ENCODE measurements at regions not wholly inside any gene's neighbourhood (a gene's known extent, or its start where the extent isn't known, plus 50 kb on each side); places are given as distances from the start of the nearest gene placed in this dataset.
A peak's percentile ranks its signal among the peaks of the same experiment; 100 is the strongest.

DNA sequence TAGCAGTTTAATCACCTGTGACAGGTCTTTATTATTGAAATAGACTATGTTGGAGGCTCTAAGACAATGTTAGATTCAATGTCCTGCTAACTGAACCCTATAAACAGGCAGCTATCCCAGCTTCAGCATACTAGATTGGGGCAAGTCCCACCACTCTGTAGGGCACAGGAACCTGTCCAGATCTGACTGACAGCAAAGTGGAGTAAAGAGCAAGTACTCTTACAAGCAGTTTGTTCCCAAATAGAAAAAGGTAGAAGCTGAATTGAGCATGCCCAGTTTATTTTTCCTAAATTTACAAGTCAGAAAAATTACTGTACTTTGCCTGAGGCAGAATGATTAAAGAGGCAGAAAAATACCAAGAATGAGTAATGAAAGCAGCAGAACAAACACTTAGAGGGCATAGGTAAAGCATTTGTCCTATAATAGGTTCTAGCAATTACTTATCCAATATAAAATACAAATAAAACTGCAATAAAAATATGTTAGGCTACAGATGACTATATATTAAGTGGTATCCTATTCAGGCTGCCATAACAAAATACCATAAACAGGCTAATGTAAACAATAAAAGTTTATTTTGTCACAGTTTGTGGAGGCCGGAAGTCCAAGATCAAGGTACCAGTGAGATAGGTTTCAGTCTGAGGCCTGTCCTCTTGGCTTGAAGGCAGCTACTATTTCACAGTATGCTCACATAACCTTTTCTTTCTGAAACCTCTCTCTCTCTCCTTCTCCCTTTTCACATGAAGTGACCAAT lies 868.2 kb downstream of the C12orf50 start:
- DNase-seq (ENCODE audit: low spot score): no peak

DNA sequence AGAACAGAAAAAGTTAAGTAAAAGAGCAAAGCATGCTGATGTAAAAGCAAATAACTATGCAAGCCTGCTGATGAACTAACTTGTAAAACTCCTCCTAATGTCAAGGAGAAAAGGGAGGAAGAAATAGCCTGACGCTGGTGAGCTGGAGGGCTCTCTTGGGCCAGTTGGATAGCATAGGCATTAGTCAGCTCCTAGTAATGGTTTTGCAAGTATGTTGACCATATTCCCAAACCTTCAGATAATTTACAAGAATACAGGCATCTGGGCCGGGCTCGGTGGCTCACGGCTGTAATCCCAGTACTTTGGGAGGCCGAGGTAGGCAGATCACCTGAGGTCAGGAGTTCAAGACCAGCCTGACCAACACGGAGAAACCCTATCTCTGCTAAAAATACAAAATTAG lies 871.4 kb downstream of the C12orf50 start:
- DNase-seq (ENCODE audit: low spot score): peak; percentile 74

GRCh38 chr12:87155621-87156020 lies 873.6 kb downstream of the C12orf50 start:
- peak; percentile 10 for DNase-seq (ENCODE audit: low spot score)

GRCh38 chr12:87152841-87153528 lies 876.2 kb downstream of the C12orf50 start:
- no peak for DNase-seq (ENCODE audit: low spot score)

- DNase-seq (ENCODE audit: low spot score): no peak
Measured at GRCh38 chr12:87152075-87152474, 877.1 kb downstream of the C12orf50 start.

- no peak for DNase-seq (ENCODE audit: low spot score)
Measured at GRCh38 chr12:87150969-87151662, 878.1 kb downstream of the C12orf50 start.

DNA sequence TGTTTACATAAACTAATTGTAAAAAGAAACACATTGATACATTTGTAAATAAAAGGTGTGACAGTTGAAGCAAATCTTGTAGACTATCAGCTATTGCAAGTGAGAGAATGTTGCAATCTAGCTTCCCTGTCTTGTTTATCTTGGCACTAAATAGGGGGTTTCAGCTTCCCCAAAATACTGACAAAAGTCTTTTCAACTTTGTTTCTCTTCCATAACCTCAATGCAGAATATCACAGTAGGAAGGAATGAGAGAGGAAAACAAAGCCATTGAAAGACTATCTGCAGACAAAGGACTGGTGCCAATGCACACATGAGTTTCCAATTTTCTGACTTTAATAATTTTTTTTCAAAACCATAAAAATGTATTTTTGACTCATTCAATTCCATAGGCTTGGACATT lies 886.2 kb upstream of the MGAT4C start:
- no peak for DNase-seq (ENCODE audit: low spot score)

GRCh38 chr12:87141091-87141490 lies 884.9 kb upstream of the MGAT4C start:
- no peak for DNase-seq (ENCODE audit: low spot score)

GRCh38 chr12:87140262-87140661 lies 884.1 kb upstream of the MGAT4C start:
- peak; percentile 36 for DNase-seq (ENCODE audit: low spot score)

DNA sequence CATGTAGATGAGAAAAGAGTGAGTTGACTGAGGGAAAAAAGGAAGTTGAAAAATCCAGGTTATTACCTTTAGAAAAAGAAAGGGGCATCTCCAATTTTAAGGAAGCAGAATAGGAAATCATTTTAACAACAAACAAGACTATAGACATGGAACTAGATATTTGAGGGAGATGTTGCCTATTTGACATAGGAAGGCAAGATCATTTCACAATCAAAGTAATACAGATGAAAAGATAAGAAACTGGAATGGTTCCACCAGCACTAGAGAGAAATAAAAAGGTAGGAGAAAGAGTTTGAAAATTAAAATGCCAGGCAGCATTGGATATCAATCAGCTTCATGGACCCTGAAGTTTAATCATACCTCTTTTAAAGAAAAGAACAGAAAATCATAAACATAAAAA lies 881.0 kb upstream of the MGAT4C start:
- DNase-seq (ENCODE audit: low spot score): no peak

GRCh38 chr12:87136330-87136976 lies 880.3 kb upstream of the MGAT4C start:
- peak; percentile 18 for DNase-seq (ENCODE audit: low spot score)

DNA sequence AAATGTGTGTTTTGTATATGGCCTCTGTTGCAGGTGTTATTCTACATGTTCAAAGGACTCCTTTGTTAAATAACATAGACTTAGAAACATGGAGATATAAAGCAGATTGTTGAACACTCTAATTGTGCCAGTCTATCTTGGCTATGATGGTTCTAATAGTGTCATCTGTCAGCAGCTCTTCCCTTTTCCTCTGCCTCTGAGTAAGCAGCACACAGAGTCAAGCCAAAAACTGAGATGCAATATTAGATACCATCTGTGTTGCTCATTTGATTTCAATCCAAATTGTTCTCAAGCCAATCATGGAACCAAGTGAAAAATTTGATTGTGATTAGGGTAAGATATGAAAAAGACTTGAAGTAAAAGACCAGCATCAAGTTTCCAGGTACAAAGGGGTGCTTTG lies 871.1 kb upstream of the MGAT4C start:
- peak; percentile 44 for DNase-seq (ENCODE audit: low spot score)

- DNase-seq (ENCODE audit: low spot score): no peak
Measured at GRCh38 chr12:87121896-87122295, 865.7 kb upstream of the MGAT4C start.

GRCh38 chr12:87120440-87120839 lies 864.2 kb upstream of the MGAT4C start:
- DNase-seq (ENCODE audit: low spot score): no peak

GRCh38 chr12:87119713-87120112 lies 863.5 kb upstream of the MGAT4C start:
- DNase-seq (ENCODE audit: low spot score): peak; percentile 8

DNA sequence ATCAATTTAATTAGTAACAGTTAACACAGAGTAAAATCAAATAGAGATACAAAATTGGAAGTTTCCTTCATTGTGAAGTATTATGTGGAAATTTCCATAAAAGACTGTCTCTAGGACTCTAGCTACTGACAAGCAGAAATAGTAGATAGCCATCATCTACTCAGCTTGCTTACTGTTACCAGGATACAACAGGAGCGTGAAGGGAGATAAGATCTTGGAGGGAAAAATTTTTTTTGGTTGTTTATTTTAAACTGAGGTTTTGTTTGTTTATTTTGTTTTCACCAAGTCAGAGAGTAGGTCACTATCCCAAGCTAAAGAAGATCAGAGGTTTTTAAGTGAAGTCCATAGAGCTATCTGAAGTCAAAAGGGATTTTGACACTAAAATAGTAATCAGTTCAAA lies 861.3 kb upstream of the MGAT4C start:
- DNase-seq (ENCODE audit: low spot score): no peak

DNA sequence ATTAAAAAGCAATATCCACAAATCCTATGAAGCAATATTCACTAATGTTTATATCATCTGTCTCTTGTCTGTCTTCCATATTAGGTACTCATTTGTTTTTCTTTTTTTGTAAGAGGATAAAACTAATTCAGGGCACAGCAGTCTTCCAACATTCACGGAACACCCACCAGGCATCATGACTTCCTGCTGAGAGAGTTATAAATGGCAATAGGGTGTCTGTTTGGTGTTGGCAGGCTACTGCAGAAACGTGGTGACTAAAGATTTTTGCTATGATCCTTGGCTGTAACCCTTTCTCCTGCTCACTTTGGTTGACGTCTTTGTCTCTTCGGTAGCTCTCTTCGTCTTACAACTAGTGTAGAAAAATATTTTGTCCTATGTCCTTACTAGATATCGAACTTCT lies 860.6 kb upstream of the MGAT4C start:
- no peak for DNase-seq (ENCODE audit: low spot score)

DNA sequence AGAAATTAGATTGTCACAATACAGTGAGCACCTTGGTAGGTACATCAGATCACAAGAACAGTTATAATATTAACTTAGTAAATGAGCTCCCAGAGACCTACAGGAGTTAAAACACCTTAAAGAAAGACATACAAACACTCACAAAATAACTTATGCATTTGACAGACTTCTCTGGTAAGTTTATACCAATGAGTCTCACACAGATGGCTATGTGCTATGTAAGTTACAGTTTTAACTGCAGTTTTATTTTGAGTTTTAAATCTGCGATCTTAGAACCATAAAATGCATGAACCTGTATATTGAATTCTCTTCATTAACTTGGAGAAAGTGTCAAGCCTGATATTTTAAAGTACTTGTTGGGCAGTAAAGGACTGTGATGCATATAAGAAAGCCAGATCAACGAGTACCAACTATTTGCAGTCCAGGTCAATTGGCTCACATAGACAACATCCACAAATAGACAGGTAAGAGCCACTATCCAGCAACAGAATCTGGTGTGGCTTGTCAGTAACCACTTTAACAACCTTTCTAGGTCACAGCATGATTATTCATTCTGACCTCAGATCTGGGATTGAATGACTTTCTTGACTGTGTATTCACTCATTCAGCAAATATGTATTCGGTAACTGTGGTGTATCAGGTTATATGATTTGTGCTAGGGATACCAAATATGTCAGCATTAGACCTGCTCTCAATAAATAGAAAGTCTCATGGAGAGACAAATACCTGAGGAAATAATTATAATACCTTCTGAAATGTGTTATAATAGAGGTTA lies 856.6 kb upstream of the MGAT4C start:
- no peak for DNase-seq (ENCODE audit: low spot score)

DNA sequence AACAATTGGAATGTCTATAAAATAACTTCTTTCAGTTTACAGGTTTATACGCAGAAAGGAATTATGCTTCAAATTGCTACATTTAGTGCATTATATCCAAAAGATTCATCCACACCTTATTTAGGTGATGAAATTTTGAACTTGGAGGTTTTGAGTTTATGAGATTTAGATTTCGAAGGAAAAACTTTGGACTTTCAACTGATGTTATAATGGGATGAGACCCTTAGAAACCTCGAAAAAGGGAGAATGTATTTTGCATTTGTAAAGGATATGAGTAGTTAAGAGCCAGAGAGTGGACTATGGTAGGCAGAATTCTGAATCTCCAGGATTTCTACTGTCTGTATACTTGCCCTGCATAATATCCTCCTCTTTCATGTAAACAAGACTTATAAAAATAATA lies 851.6 kb upstream of the MGAT4C start:
- no peak for DNase-seq (ENCODE audit: low spot score)

DNA sequence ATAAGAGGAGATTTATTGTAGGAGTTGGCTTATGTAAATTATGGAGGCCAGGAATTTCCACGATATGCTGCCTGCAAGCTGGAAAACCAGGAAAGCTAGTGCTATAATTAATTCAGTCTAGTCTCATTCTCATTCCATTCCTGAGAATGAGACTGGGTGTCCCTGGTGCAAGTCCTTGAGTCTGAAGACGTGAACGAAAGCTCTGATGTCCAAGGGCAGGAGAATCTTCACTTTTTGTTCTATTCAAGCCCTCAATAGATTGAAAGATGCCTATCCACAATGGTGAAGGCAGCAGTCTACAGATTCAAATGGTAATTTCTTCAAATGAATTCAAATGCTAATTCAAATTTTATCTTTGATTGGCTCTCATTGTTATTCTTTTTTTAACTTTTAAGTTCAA lies 851.1 kb upstream of the MGAT4C start:
- DNase-seq (ENCODE audit: low spot score): no peak

DNA sequence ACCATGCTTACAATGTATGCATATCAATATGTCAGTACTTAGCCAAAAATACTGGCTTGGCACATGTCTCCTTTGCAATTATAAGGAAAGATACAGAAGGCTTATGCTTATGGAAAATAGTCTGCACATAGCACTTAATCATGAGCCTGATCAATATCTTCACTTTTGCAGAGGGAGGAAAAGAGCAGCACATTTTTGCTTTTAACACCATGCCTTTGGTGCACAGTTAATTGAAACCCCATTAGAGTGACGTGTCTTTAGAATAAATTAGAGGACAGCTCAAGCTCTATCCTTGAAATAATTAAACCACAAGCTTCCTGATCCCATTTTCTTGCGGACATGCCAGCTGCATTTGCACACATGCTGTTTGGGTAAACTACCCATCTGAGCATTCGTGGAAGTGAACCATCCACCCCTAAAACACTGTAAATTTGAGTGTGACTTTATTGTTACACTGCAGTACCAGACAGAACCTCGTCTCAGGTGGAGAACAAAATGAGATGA lies 839.9 kb upstream of the MGAT4C start:
- DNase-seq (ENCODE audit: low spot score): no peak

GRCh38 chr12:87094356-87094755 lies 838.2 kb upstream of the MGAT4C start:
- DNase-seq (ENCODE audit: low spot score): no peak
